Stimulated activated CD4-positive, alpha-beta T cell treated with anti-CD3 and anti-CD28 coated beads, Interleukin-1b, Interleukin-23, amount 100 ng/mL, for 4 hours (primary cell): ENCODE measurements at regions not wholly inside any gene's neighbourhood (a gene's known extent, or its start where the extent isn't known, plus 50 kb on each side); places are given as distances from the start of the nearest gene placed in this dataset.

Experiments used
- DNase-seq, 2 donors: peaks; one replicate each; pipeline ENCODE4 v3.0.0-alpha.2; 2020; ENCODE audit warnings: low read depth in 2 of 2

DNA sequence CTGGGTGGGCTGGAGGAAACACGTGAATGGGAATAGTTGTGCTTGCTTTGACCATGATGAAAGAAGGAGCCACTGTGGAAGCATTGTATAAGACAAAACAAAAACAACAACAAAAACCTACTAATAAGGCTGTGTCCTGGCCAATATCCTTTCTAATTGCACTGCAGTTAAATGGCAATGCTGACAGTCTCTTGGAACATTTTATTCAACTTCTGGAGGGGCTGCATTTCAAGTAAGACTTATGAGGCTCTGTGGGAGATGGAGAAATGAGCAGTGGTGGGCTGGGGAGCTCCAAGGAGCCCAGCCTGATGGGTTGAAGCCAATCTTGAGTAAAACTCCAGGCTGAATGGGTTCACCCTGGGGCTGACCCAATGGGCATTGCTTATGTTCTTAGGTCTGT, 99.8 kb upstream of the ROPN1 start:
- DNase-seq = no peak

DNA sequence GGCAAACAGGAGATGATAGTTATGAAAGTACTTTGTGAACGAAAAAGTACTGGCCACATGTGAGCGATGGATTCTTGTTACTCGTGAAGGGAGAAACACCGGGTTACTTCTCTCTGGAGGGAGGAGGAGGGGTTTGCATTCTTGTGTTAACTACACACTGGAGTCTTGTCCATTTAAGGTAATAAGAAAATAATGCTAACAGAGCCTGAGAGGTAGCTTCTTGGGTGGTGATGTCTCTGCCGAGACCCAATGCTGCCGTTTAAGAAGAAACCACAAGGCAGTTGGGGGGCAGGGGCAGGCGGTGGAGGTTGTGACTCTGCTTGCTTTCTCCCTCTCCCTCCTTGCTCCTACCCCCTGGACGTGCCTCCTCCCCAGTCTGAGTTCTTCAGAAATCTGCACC, 100.9 kb upstream of the ROPN1 start:
- DNase-seq = no peak

DNA sequence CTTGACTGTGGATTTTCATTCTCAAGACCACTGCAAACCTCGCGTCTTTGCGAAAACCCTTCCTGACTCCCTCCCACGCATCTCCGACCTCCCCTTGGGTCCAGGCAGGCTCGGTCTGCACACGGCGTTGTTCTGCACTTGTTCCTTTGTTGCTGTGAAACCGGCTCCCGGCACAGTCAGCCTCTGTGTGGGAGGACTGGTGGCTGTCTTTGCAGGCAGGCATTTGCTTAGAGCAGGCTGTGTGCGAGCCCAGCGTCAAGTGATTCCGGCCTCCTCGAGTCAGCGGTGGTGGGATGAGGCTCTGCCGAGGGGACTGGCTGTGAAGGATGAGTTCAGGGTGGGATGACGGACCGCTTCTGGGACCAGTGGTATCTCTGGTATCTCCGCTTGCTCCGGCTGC, 102.6 kb upstream of the ROPN1 start:
- DNase-seq = no peak

DNA sequence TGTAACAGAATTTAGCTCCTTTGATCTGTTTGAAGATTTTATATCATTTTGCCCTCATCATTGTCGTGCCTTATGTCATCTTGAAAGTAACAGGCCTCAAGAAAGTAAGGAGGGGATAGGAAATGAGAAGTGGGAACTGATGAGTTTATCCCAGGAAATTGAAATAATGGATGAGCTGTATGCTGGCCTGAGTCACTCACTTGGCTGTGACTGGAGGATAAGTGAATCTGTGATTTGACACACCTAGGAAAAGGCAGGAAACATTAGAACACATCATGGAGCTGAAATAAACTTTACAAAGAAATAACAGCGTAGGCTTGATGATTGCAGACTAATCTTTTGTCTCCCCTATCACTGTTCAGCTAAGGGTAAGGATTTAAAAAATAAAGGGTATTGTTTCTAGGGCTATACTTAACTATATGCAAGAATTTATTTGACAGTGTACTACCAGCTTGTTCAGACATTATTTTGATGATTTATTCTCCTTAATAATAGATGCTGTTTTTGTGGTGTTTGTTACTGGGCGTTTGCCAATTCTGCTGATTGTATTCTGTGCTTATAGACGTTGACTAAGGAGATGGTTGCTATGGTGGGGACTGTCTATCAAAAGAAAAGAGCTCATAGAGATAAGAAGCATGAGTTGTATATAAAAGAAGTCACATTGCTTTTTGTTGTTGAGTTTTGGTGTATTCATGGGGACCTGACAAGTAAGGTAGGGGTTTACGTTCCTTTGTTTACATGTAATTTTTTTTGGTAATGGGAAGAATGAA, 105.6 kb upstream of the ROPN1 start:
- DNase-seq = no peak

DNA sequence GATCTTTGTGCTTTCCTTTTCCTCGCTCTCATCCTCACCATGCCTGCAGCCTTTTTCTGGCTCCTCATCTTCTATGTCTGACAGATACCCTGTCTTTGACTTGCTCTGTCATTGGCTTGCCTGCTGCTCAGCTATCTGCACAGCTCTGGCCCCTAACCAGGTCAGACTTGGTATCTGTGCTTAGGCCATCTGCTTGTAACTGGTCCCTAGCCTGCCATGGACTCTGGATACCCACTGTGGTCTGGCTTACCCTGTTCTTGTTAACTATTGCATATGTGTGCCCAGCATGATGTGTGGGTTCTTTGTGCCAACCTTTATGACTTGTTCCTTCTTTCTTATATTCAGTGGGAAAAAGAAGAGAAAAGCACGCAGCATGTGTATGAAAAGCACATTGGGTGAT, 109.7 kb upstream of the ROPN1 start:
- DNase-seq = no peak

DNA sequence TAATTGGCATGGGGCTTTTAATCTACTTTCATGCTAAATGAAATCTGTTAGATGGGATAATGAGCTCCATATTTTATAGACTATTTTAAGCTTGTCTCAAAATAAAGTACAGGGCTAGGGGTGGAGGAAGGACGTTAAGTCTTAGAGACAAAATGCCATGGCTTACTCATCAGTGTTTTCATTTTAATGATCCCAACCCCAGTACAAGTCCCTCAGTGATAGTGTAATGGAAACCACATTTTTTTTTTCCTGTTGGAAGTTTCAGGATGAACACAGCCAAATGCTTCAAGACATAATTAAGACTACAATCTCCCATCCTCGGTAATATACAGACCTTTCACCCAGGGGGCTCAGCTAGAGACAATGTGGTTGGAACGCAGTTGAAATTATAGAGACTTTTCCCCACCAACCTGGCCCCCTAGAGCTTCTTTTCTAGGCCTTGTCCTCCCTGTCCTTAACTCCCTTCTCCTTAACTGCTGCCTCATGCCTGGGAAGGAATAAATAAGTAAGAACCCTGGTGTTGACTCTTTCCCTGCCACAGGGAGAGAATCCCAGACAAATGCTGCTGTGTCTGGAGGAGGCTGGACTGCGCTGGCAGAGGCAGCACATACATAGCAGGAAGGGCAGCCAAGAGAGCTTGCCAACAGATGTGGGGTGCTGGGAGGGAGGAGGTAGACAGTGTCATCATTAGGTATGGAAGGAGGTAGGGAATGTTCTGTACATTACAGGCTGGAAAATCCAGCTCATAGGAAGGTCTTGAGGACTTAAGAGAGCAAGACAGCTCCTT, 115.4 kb upstream of the ROPN1 start:
- no peak for DNase-seq

DNA sequence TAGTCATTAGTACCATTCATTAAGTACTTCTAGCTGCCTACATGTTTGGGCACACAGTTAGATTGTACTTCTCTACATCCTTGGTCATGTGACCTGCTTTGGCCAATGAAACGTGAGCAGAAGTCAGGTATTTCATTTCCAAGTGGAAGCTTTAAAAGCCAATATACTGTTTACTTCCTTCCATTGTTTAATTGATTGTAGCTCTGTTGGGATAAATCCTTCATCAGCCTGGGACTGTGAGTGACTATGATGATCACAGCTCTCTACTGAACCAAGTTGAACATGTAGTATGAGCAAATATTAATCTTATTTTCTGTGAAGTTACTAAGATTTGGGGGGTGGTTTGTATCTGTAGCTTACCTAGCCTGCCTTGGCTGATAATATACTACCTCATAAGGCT, 116.5 kb upstream of the ROPN1 start:
- DNase-seq = no peak

DNA sequence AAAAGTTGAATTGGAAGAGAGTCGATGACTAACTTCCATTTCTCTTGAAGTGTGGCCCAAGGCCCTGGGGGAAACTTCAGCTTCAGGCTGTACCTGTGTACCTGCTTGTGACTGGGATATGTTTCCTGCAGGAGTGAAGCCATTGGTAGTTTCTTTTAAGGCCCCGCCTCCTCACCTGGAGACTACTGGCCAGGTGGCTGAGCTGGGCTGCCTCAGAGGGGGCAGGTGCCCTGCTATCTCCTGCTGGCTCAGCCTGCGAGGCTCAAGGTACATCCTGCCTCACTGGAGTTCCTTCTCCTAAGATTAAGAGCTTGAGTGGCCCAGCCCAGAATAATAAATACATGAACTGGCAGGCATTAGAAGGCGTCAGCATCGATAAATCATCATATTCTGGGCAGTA, 121.6 kb upstream of the ROPN1 start:
- no peak for DNase-seq

DNA sequence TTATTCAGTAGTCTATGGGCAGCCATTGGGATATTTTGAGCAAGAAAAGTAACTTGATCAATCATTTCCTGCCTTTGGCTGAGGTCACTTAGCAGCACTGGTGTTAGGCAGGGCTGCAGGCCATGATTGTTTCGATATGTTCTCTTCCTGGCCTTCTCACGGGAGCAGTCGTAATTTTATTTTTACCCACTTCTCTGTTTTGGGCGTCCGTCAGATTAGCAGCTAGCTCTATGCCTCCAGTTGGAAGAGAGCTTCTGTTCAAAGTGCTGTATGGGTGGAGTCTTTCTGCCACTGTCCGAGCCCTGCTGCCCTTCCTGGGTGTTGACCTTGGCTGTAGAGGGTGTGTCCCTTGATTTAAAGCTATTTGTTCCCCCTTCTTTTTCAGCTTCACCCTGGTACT, 123.4 kb upstream of the ROPN1 start:
- DNase-seq = no peak

DNA sequence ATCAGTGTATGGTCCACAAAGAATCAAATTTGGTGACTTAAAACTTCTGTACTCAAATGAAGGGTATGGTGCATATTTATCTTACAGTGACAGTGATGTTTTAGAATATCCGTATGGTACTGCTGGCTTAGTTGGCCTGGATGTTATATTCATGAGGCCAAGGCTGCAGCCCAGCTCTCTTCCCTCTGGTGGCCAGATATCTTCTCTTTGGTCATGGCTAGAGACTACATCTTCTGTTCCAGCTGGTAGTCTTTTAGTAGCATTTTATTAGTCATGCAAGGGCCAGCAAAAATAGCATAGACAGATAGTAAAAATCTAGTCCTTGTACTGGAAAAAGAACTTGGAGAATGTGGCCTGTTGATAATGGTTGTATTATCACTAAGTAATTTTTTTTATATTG, 124.0 kb upstream of the ROPN1 start:
- DNase-seq = no peak

DNA sequence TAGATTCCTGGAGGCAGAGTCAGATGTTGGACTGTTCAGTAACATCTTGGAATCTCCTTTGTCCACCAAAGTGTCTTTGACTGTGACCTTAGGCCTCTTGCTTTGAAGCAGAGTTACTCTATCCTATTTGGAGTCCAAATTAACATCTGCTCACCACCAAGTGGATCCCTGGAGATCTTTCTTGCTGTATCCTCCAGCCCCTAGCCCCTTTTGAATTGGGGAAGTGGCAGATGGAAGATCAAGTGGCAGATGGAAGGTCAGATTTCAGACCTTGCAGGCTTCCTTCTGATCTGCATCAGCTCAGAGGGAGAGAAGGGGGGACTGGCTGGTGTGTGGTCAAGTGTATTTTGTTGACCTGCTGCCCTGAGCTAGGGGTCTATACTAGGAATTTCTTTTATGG, 125.0 kb upstream of the ROPN1 start:
- no peak for DNase-seq

DNA sequence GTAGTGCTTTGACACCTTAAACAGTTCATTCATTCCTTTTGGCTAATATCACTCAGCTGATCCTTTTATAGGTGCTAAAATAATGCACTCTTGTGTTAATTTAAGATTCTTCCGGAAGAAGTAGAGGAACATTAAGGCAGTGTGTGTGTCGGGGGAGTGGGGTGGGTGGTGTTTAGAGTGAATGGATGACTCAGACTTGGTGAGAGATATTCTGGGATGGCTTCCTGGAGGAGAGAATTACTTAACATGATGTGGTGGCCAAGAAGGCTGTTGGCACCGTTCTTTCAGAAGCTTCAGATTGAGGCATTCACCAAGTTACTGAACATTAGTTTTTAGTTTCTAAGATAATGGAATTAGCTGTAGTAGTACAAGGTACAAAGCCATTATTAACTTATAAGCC, 125.6 kb upstream of the ROPN1 start:
- DNase-seq = no peak

DNA sequence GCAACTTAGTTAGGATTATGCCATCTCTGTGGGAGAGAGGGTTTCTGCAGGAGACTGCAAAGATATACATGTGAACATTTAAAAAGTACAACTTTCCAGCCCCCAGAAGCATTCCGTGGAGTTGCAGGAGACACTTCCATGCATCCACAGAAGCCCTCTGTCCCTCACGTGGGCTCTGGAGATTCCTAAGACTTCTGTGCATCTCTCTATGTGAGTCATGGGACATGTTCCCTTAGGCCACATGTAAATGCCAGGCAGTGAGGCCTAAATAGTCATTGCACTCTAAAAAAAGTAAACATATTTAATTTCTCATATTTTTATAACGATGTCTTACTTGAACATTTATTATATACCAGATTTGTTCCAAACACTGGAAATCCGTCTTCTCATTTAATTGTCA, 126.5 kb upstream of the ROPN1 start:
- DNase-seq = no peak

DNA sequence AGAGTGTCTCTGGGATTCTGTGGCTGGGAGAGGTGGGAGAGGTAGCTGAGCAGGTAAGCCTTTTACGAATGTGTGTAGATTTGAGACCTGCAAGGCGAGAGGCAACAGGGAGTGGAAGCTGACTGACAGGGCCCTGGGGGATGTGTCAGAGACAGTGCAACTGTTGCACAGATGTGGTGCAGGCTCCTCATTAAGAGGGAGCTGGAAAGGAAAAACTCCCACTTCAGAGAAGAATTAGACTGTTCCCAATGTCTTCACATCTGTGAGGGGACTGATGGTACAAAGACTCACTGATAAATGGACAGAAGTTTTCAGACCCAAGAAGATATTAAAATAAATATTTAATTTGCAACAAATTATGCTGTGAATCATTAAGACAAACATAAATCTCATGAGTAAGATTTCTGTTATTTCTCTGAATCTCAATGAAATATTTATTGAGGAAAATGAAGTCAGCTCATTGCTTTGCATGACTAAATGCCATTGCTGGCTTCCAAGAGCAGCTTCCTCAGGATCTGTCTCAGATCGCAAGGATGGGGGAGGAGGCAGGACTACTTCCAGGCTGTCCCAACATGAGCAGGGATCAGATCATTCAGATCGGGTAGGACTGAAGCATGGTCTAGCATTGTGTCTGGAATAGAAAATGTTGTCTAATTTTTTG, 127.3 kb upstream of the ROPN1 start:
- no peak for DNase-seq

DNA sequence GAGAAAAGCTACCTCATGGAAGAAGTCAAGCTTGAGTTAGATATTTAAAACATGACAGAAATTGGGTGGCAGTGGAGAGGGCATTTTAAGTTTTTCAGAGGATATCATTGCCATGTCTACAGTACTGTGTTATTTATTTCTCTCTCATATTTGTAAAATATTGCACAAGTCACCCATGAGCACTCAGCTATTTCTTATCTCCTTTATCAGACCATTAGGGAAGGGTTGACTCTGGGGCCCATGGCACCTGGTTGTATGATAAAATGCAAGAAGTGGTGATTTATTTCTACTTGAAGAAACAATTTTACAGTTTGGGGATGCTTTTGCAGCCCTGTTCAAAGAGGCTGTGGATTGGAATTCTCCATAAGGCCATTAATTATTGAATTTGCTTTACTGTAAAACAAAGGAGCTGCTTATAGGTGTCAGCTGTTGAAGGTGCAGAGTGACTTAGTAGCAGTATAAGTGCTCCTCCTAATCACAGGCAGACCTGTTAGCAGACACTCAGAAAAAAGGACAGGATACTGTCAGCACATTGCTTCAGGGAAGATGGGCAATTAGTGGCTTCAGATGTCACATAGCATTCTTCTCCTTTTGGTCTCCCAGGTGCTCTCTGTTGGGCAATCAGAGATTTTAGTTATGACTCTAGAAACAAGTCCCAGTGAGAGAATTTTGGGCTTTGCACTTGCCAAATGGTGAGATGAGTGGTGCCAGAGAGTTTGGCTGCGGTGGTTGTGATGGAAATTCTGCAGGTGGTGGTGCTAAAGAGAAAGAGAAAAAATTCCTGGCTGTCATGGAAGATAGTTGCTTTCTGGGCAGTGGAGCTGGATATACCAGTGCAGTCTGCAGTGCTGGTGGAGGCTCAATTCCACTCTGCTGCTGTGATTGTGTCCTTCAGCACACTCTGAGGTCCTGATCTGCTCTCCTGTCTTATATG, 129.7 kb upstream of the ROPN1 start:
- DNase-seq = no peak

DNA sequence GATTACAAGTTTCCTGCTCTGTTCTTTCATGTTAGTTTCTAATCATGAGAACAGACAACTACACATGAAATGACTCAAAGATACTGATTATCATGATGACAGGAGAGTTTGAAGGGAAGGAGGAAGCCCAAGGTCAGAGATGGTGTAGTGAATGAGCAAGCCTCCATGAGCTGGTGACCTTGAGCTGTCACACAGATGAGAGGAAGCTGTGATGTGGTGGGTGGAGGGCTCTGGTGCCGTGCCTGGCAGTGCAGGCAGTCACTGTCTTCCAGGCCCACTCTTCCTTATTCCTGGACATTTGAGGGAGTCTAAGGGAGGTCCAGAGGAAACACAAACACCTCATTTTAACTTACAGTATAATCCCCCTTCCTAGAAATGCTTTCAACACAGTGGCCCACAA, 133.4 kb upstream of the ROPN1 start:
- no peak for DNase-seq

DNA sequence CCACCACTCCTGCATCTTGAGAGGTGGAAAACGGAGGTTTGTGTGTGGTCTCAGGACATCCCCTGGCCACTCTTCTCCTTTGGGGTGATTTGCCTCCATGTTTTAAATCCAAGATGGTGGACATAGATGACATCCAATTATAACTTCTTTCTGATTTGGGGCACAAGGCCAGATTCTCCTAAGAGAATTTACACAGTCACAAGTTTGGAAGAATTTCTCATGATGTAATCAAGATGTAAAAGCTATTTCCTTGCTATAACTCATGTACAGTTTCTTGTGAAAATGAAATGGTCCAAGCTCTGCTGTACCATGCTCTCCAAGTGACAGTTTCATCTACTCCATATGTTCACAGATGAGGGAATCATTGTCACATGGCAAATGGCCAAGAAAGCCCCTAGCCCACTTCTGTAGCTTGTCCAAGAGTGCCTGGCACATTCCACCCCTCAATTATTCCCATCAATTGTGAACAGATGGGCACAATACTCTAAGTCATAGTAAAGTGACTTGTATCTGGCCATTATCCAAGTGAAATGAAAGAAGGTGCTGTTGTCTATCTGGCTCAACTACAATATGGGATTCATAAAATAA, 134.6 kb upstream of the ROPN1 start:
- DNase-seq = no peak

DNA sequence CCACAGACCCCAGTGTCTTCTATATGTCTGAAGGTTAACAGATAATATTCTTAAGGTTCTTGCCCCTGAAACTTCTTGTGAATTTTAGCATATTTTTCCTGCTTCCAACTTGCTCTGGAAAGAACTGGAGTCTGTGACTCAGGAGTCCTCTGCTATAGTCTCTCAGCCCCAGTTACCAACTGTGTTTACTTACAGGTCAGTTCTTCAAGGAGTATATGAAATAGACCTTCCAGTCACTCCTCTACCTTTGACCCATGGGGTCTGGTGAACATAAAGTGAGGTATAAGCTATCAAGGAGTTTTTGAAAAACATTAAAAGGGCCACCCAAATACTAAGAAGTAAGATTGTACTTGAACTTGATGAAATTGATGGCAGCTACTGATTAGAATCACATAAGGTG, 139.2 kb upstream of the ROPN1 start:
- DNase-seq = no peak

DNA sequence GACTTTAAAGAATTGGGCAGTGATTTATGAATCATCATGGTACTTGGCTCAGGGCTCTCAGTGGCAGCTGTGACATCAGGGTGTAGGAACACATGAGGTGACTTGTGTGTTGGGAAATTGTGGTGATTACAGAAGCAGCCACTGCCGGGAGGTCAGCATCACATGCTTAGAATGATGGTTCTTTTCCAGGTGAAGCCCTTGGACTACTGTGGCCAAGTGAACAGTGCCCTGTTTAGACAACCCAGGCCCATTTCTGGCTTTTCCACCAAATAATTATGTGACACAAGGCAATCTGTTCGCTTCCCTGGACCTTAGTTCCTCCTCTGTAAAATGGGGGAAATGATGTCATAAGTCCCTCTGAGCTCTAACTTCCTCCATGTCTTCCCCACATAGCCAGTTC, 139.7 kb upstream of the ROPN1 start:
- no peak for DNase-seq

DNA sequence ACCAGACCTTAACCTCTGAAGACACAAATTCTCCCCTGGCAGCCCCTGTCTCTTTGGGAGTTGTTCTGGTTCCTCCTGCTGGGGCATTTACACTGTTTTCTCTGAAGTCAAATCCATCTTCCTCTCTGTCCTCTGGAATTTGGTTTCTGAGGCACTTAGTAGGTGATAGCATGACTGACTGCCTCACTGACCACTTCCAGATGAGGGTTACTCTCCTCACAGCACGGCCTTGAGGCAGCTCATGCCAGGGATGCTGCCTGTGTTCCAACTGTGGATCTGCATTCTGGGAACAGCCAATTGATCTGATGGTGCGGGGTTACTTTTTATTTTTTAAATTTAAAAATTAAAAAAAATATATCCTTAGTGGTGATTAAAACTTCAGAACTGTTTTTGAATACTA, 140.9 kb upstream of the ROPN1 start:
- no peak for DNase-seq

DNA sequence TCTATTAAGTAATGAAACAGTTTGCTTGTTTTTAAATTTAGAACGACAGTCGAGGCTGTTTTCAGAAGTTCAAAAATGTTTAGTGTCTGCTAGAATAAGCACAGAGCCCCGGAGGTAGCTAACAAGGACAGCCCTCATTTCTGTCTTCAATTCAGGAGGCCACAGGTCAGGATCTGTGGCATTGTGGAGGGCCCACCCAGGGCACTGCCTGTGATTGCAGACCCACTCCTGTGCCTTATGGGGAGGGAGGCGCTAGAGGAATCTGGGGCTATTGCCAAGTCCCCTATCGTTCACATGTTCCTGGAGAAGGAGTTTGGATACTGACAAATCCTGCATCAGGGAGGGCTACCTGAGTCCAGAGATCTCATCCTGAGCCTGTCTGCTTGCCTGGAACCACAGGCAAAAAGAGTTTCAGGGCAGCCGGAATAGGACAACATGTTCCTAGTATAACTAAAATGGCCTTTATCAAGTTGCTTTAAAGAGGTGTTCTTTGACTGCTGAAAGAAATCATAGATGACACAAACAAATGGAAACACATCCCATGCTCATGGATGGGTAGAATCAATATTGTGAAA, 141.5 kb upstream of the ROPN1 start:
- no peak for DNase-seq
